K562 (cell line): ENCODE measurements at regions not wholly inside any gene's neighbourhood (a gene's known extent, or its start where the extent isn't known, plus 50 kb on each side); places are given as distances from the start of the nearest gene placed in this dataset.

Experiments
- ATAC-seq: fragments of 200-7000 bp; cut with Tn5 transposase; 3 replicates; pipeline ENCODE4 v1.9.1; 2020; ENCODE audit warnings: moderate library complexity
- BruUV-seq: library from RNA; stranded (reverse); fragments of 400-500 nt; replicated peaks from 2 replicates; lab custom pipeline; 2021; lab: Mats Ljungman, UMichigan
- CTCF ChIA-PET: fragments of 300-600 bp; formaldehyde crosslinking; extraction: SDS; loops from one replicate; lab custom pipeline; 2021; ENCODE audit warnings: low intra/inter-chr PET ratio; lab: Yijun Ruan, JAX
- POLR2A ChIA-PET: fragments of 300-600, 350-650 bp; sonication (Branson Sonifier 250); formaldehyde crosslinking; extraction: SDS; loops from one replicate; lab custom pipeline; 2021; ENCODE audit warnings: antibody characterized with exemption, inconsistent platforms; lab: Yijun Ruan, JAX
- DNase-seq, 4 experiments: peaks; one replicate each; pipeline versions ENCODE4 v3.0.0 to v3.0.0-alpha.2; 2011 to 2018; ENCODE audit warnings: low spot score in 3 of 4, mixed read lengths in 3 of 4; ENCODE audit errors: extremely low read depth in 1 of 4
- FAIRE-seq: peaks from 2 replicates; lab custom pipeline; 2011; peaks lifted over from hg19 to GRCh38; lab: Jason Lieb, UNC
- H2AFZ ChIP-seq: 2 replicates; pipeline ENCODE4 v1.6.0; 2011; ENCODE audit warnings: low read depth, low read length, control low read depth, inconsistent platforms
- H3K27ac ChIP-seq: fragments of 200-600 bp; 3 replicates; pipeline ENCODE4 v1.8.0; 2011; ENCODE audit warnings: low read depth, mild to moderate bottlenecking, control low read depth, inconsistent platforms, low read length, moderate library complexity, mixed read lengths; ENCODE audit errors: extremely low read depth
- H3K27me3 ChIP-seq, 2 experiments: fragments of 300-600 bp in 1 of 2; 2 replicates in 1 of 2; 3 replicates in 1 of 2; pipeline versions ENCODE4 v1.6.0 to v1.8.0; 2011; ENCODE audit warnings: inconsistent platforms in 2 of 2, low read length in 2 of 2, mild to moderate bottlenecking in 1 of 2, mixed read lengths in 1 of 2, moderate library complexity in 1 of 2; ENCODE audit not compliant: control insufficient read depth in 2 of 2, insufficient read depth in 2 of 2
- H3K36me3 ChIP-seq: fragments of 300-600 bp; 3 replicates; pipeline ENCODE4 v1.8.0; 2011; ENCODE audit warnings: mild to moderate bottlenecking, low read length, inconsistent platforms; ENCODE audit not compliant: control insufficient read depth, insufficient read depth
- H3K4me1 ChIP-seq, 2 experiments: fragments of 200-600 bp in 1 of 2; replicated peaks in 1 of 2; 2 replicates in 1 of 2; 3 replicates in 1 of 2; pipeline versions ENCODE4 v1.5.1 to v1.8.0; 2011; ENCODE audit warnings: inconsistent platforms in 2 of 2, low read length in 2 of 2, mild to moderate bottlenecking in 1 of 2, mixed read lengths in 1 of 2, moderate library complexity in 1 of 2; ENCODE audit not compliant: control insufficient read depth in 2 of 2, insufficient read depth in 2 of 2
- H3K4me2 ChIP-seq: 2 replicates; pipeline ENCODE4 v1.6.1; 2011; ENCODE audit warnings: low read length, control low read depth, inconsistent platforms, mixed read lengths; ENCODE audit not compliant: insufficient read depth
- H3K4me3 ChIP-seq: fragments of 200-600 bp; sonication (generic), shearing (Covaris generic); 2 replicates; pipeline ENCODE4 v1.5.1; 2016; ENCODE audit warnings: control low read depth, inconsistent platforms
- H3K79me2 ChIP-seq: fragments of 200-600 bp; 3 replicates; pipeline ENCODE4 v1.8.0; 2011; ENCODE audit warnings: low read length, inconsistent platforms; ENCODE audit not compliant: control insufficient read depth, insufficient read depth
- H3K9ac ChIP-seq, 2 experiments: 2 replicates each; pipeline versions ENCODE4 v1.6.0 to v1.6.1; 2011; ENCODE audit warnings: low read depth in 2 of 2, low read length in 2 of 2, control low read depth in 1 of 2, inconsistent platforms in 1 of 2, mild to moderate bottlenecking in 1 of 2, mixed read lengths in 1 of 2; ENCODE audit not compliant: insufficient read depth in 1 of 2
- H3K9me1 ChIP-seq: one replicate; pipeline ENCODE4 v1.6.0; 2011; ENCODE audit warnings: inconsistent platforms, mild to moderate bottlenecking, low read length, moderate library complexity; ENCODE audit not compliant: control insufficient read depth, insufficient read depth
- H3K9me3 ChIP-seq: replicated peaks from 2 replicates; pipeline ENCODE4 v1.5.1; 2011; ENCODE audit warnings: low read depth, low read length, inconsistent platforms; ENCODE audit not compliant: control insufficient read depth, insufficient read depth
- H4K20me1 ChIP-seq: replicated peaks from 2 replicates; pipeline ENCODE4 v1.6.1; 2011; ENCODE audit warnings: low read length, inconsistent platforms, mixed read lengths; ENCODE audit not compliant: control insufficient read depth, insufficient read depth
- BHLHE40 ChIP-seq: IDR thresholded peaks from 2 replicates; pipeline ENCODE4 v1.6.1; 2011; ENCODE audit warnings: low read length, improper control_type of control experiment
- BRD4 ChIP-seq: fragments of 200-600 bp; sonication (generic); IDR thresholded peaks from 2 replicates; pipeline ENCODE4 v1.6.1; 2017; ENCODE audit warnings: inconsistent platforms
- CREB1 ChIP-seq, 2 experiments: sonication (generic) in 1 of 2; formaldehyde crosslinking in 1 of 2; IDR thresholded peaks; 2 replicates each; pipeline versions ENCODE4 v1.6.1 to v1.8.0; 2012 to 2022; ENCODE audit warnings: inconsistent platforms in 1 of 2, mild to moderate bottlenecking in 1 of 2, missing genetic modification reagents in 1 of 2, moderate library complexity in 1 of 2
- ELF4 ChIP-seq: fragments of 450-650 bp; formaldehyde crosslinking; IDR thresholded peaks from 2 replicates; pipeline ENCODE4 v1.4.0; 2022; ENCODE audit warnings: missing genetic modification characterization
- GTF2F1 ChIP-seq: IDR thresholded peaks from 2 replicates; pipeline ENCODE4 v1.6.1; 2011; ENCODE audit warnings: low read depth, low read length, improper control_type of control experiment
- LARP7 ChIP-seq: fragments of 450-650 bp; IDR thresholded peaks from 2 replicates; pipeline ENCODE4 v1.6.1; 2016
- NCOA1 ChIP-seq: fragments of 450-650 bp; IDR thresholded peaks from 2 replicates; pipeline ENCODE4 v1.6.1; 2016; ENCODE audit warnings: low read depth
- SMAD4 ChIP-seq: fragments of 250-450 bp; sonication (Bioruptor Pico); conservative IDR thresholded peaks from 2 replicates; pipeline ENCODE4 v1.8.0; 2021; ENCODE audit warnings: inconsistent platforms, mild to moderate bottlenecking, moderate library complexity
- SMARCE1 ChIP-seq: fragments of 450-650 bp; IDR thresholded peaks from 2 replicates; pipeline ENCODE4 v1.7.1; 2016; ENCODE audit warnings: mild to moderate bottlenecking
- TFAM ChIP-seq: fragments of 250-450 bp; sonication (Bioruptor Pico); conservative IDR thresholded peaks from 2 replicates; pipeline ENCODE4 v1.5.0; 2021; ENCODE audit warnings: mild to moderate bottlenecking, moderate library complexity
- ZBTB8A ChIP-seq: fragments of 450-650 bp; IDR thresholded peaks from 2 replicates; pipeline ENCODE4 v1.6.1; 2018; ENCODE audit warnings: mild to moderate bottlenecking, moderate library complexity; ENCODE audit not compliant: partially characterized antibody
- ZNF140 ChIP-seq: fragments of 250-450 bp; sonication (Bioruptor Pico); IDR thresholded peaks from 2 replicates; pipeline ENCODE4 v1.8.0; 2021; ENCODE audit warnings: moderate library complexity, mild to moderate bottlenecking, inconsistent platforms
- ZNF318 ChIP-seq, 2 experiments: fragments of 450-650 bp; IDR thresholded peaks; 2 replicates each; pipeline ENCODE4 v1.6.1; 2016; ENCODE audit warnings: mild to moderate bottlenecking in 2 of 2, borderline replicate concordance in 1 of 2, low read depth in 1 of 2, moderate library complexity in 1 of 2
- ZNF75A ChIP-seq: fragments of 450-650 bp; formaldehyde crosslinking; IDR thresholded peaks from 2 replicates; pipeline ENCODE4 v1.4.0; 2020; ENCODE audit warnings: mild to moderate bottlenecking
- ZNF778 ChIP-seq: fragments of 450-650 bp; formaldehyde crosslinking; IDR thresholded peaks from 2 replicates; pipeline ENCODE4 v1.4.0; 2020; ENCODE audit warnings: mild to moderate bottlenecking, moderate library complexity
- WGBS: fragments of 100-300 bp; shearing (Covaris generic); methylation state at CpG from one replicate; pipeline ENCODE4 v1.1.6; 2016; ENCODE audit warnings: low coverage, mixed read lengths; ENCODE audit not compliant: insufficient coverage; ENCODE audit errors: missing lambda C conversion rate; 5-methylcytosine and 5-hydroxymethylcytosine counted together
- in situ Hi-C: fragments of 300-500 bp; cut with MboI; formaldehyde crosslinking; loops from 4 replicates; pipeline ENCODE4 v1.15.0; 2018; ENCODE audit warnings: inconsistent platforms, mixed read lengths
- intact Hi-C: fragments of 100-400 bp; cut with micrococcal nuclease; formaldehyde crosslinking; loops from 2 replicates; pipeline ENCODE4 v1.14.2; 2022

GRCh38 chr4:90024519-90024918, 102.7 kb upstream of the CCSER1 start:
- in situ Hi-C loops = no loop called here
- POLR2A ChIA-PET = no interaction called here
- Histone ChIP-seq H3K4me1 (no peaks in the 10 kb centered on the region), H2AFZ (no peak overlapping the region), H3K36me3 (no peaks in the 10 kb centered on the region), H3K79me2 (no peaks in the 10 kb centered on the region), H3K9me3 (no peaks in the 10 kb centered on the region), H3K9ac (no peak overlapping the region), H3K9me1 (no peaks in the 10 kb centered on the region), H3K4me3 (no peak overlapping the region), H3K27ac (no peak overlapping the region), H4K20me1 (no peaks in the 10 kb centered on the region), H3K4me2 (no peak overlapping the region), H3K27me3 (no peaks in the 10 kb centered on the region)
- no peak for DNase-seq
- BruUV-seq = no TSS peak
- intact Hi-C loops = no loop called here
- no peak for ATAC-seq
- FAIRE-seq = no peak
- CTCF ChIA-PET = no interaction called here
- WGBS = 0% methylated on average over 1 of the region's 1 CpG
- TF ChIP-seq ZBTB8A (no peak), NCOA1 (no peak), LARP7 (no peak), ZNF140 (CRISPR knock-in tag) (no peak), ZNF778 (CRISPR knock-in tag) (no peak), SMARCE1 (no peak), BRD4 (no peak), ELF4 (CRISPR knock-in tag) (no peak), CREB1 (IDR thresholded peaks at IDR 0.05) (no peak), CREB1 (CRISPR knock-in tag; IDR thresholded peaks at IDR 0.05) (no peak), ZNF75A (CRISPR knock-in tag) (no peak), BHLHE40 (no peak), GTF2F1 (no peak), SMAD4 (no peak), ZNF318 (IDR thresholded peaks at IDR 0.05; ENCODE audit: borderline replicate concordance in 1 of 2, low read depth in 1 of 2) (no peak), TFAM (CRISPR knock-in tag) (no peak)
